Pancreas (tissue), 10 donors: ENCODE measurements at regions not wholly inside any gene's neighbourhood (a gene's known extent, or its start where the extent isn't known, plus 50 kb on each side); places are given as distances from the start of the nearest gene placed in this dataset.

ENCODE experiments used
- ATAC-seq, 4 donors: fragments of 200-7000 bp; cut with Tn5 transposase; one replicate each; pipeline versions ENCODE4 v1.8.0 to v1.9.1; 2020; ENCODE audit warnings: mild to moderate bottlenecking in 4 of 4, moderate library complexity in 4 of 4
- DNase-seq, 6 donors: peaks; one replicate each; pipeline ENCODE4 v3.0.0-alpha.2; 2020
- FAIRE-seq: peaks from 2 replicates; lab custom pipeline; 2012; peaks lifted over from hg19 to GRCh38; lab: Jason Lieb, UNC
- H3K27ac ChIP-seq, 4 donors: fragments of 200-600 bp; sonication (generic); 1 replicate in 3 of 4; 2 replicates in 1 of 4; pipeline versions ENCODE4 v1.5.0 to v1.8.0; 2020
- H3K27me3 ChIP-seq, 4 donors: fragments of 200-600 bp; one replicate each; pipeline ENCODE4 v1.8.0; 2021
- H3K36me3 ChIP-seq, 3 donors: fragments of 200-600 bp; sonication (generic) in 1 of 3; one replicate each; pipeline versions ENCODE4 v1.5.0 to v1.8.0; 2020 to 2021
- H3K4me1 ChIP-seq, 3 donors: fragments of 200-600 bp; one replicate each; pipeline ENCODE4 v1.8.0; 2021
- H3K4me3 ChIP-seq, 4 donors: fragments of 200-600 bp; sonication (generic) in 2 of 4; one replicate each; pipeline versions ENCODE4 v1.5.0 to v1.8.0; 2020 to 2021
- H3K9me3 ChIP-seq, 4 donors: fragments of 200-600 bp; one replicate each; pipeline ENCODE4 v1.8.0; 2021
- WGBS, 2 donors: extraction: QIAGEN DNeasy Blood & Tissue Kit; methylation state at CpG; one replicate each; pipeline ENCODE4 v1.1.7; 2013; 5-methylcytosine and 5-hydroxymethylcytosine counted together
- intact Hi-C, 3 donors: fragments of 100-400 bp; cut with DNase I; formaldehyde crosslinking; loops; one replicate each; pipeline versions ENCODE4 v1.11.1 to v1.14.2; 2022
- TF ChIP-seq, protein P1 (sequence below), 4 donors: fragments of 200-600 bp; sonication (generic) in 3 of 4; IDR thresholded peaks; one replicate each; pipeline versions ENCODE4 v1.5.0 to v1.8.0; 2021; ENCODE audit warnings: antibody characterized with exemption in 4 of 4
- donor health status: healthy with polysubstance abuse.
- donor health status: DM: no; HTN: no; CAD: no; lungs with moderate emphysema.
- donor health status: DM: no; HTN: no; CAD: no.
- donor health status: control.
- donor health status: control.
- donor health status: Bipolar disorder and iron deficiency.
- donor health status: DM: yes; HTN: yes; CAD: no.
- donor health status: DM: no; HTN: no; CAD: no.
- donor health status: DM: no; HTN: no; CAD: no.
- donor health status: DM: yes; HTN: yes; CAD: no.

DNA sequence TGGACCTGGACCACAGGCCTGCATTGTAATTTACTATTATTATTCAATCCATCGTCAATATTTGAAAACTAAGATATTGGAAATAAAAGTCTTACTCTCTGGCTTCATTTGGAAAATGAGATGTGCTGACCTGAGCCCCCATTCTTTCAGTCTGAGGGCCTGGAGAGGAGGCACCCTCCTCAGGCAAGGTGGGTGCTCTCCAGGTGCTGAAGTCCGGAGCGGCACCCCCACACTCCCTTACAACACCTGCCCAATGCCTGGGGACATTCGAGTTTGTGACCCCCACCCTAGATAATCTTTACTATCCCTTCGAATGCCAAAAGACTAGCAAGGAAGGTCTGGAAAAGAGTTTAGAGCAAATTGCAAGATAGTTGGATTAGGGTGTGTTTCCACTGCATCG, 133.3 kb downstream of the EN1 start:
- no peak for ATAC-seq

DNA sequence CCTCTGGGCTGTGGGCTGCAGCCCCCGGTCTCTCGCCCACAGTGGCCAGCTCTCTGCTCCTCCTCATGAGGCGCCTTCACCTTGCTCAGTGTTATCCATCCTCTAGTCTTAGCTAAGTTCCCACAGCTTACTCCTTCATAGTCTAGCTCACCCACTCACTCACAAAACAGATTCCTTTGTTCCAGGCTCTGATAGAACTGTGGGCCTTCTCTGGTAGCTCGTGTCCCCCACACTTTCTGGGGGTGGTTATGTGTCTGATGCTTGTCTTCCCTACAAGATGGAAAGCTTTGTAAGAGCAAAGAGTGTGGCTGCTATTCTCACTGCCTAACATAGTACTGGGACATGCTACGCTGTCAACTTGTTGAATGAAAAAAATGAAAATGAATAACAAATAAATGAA, 135.8 kb downstream of the EN1 start:
- WGBS, 2 donors = 79 to 83% methylated on average over 5 of the region's 5 CpGs
- H3K9me3 ChIP-seq = no peaks in the 10 kb centered on the region
- H3K36me3 ChIP-seq = no peaks in the 10 kb centered on the region
- no peak for FAIRE-seq
- no peaks in the 10 kb centered on the region for H3K27me3 ChIP-seq
- no peak for ATAC-seq
- no peak for DNase-seq
- H3K4me1 ChIP-seq = no peaks in the 10 kb centered on the region
- intact Hi-C loops = loop anchor here in 1 of 3 donors (2.0 kb wide), 1 partner anchor 21 kb away; no protein-coding TSS in a partner anchor
- TF ChIP-seq, protein P1, sequence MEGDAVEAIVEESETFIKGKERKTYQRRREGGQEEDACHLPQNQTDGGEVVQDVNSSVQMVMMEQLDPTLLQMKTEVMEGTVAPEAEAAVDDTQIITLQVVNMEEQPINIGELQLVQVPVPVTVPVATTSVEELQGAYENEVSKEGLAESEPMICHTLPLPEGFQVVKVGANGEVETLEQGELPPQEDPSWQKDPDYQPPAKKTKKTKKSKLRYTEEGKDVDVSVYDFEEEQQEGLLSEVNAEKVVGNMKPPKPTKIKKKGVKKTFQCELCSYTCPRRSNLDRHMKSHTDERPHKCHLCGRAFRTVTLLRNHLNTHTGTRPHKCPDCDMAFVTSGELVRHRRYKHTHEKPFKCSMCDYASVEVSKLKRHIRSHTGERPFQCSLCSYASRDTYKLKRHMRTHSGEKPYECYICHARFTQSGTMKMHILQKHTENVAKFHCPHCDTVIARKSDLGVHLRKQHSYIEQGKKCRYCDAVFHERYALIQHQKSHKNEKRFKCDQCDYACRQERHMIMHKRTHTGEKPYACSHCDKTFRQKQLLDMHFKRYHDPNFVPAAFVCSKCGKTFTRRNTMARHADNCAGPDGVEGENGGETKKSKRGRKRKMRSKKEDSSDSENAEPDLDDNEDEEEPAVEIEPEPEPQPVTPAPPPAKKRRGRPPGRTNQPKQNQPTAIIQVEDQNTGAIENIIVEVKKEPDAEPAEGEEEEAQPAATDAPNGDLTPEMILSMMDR (IDR thresholded peaks at IDR 0.05) = no peak
- H3K4me3 ChIP-seq = no peak overlapping the region
- H3K27ac ChIP-seq = no peak overlapping the region

More for the DNA sequence above, 133.3 kb downstream of the EN1 start:
- DNase-seq (no peak), FAIRE-seq (no peak)
- Histone ChIP-seq H3K4me3 (no peak overlapping the region), H3K9me3 (no peaks in the 10 kb centered on the region), H3K36me3 (no peaks in the 10 kb centered on the region), H3K27me3 (no peaks in the 10 kb centered on the region), H3K4me1 (no peaks in the 10 kb centered on the region), H3K27ac (no peak overlapping the region)
- TF ChIP-seq, protein P1 (IDR thresholded peaks at IDR 0.05) = no peak
- WGBS, 2 donors = 73 to 80% methylated on average over 6 of the region's 6 CpGs
- intact Hi-C loops = no loop called here

DNA sequence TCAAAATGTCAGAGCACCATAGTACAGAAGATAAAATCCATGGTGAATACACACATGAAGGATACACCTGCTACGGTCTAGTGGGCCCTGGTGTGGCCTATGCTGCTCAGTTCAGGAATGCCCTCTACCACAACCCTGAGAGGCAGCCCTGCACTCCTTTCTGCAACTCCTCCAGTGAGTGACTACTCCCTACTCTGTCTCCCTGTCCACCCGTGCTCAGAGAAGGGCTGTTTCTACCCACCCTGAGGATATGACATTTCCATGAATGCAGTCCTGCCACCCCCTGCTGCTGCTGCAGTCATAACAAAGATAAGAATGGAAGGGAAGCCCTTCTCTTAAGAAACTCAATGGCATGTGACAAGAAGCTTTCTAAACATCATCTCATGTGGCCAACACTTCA, 137.0 kb downstream of the EN1 start:
- no peaks in the 10 kb centered on the region for H3K9me3 ChIP-seq
- no peaks in the 10 kb centered on the region for H3K27me3 ChIP-seq
- no peak for DNase-seq
- TF ChIP-seq, protein P1 (IDR thresholded peaks at IDR 0.05) = no peak
- no peak for ATAC-seq
- H3K4me1 ChIP-seq = no peaks in the 10 kb centered on the region
- H3K4me3 ChIP-seq = no peak overlapping the region
- FAIRE-seq = no peak
- 65 to 72% methylated on average over 2 of the region's 2 CpGs for WGBS, 2 donors
- H3K36me3 ChIP-seq = no peaks in the 10 kb centered on the region
- intact Hi-C loops = loop anchor here in 1 of 3 donors (2.0 kb wide), 1 partner anchor 20 kb away; no protein-coding TSS in a partner anchor
- H3K27ac ChIP-seq = no peak overlapping the region

DNA sequence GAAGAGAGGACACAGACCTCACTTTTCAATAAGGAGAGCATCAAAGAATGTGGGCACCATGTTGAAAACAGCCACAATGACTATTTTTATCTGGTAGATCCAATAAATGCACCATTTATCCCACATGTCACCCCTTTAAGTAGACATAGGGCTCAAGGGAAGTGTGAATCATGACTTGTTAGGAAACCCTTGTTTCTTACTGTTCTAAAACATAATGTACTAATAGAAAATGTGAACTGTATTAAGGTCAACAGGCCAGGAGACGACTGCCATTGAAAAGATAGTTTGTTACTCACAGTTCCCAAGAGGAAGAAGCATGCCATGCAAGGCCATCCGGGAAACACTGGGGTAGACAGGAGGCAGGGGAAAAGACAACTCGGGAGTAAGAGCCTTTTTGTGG, 137.7 kb downstream of the EN1 start:
- no peak for DNase-seq
- H3K27ac ChIP-seq = no peak overlapping the region
- no peaks in the 10 kb centered on the region for H3K36me3 ChIP-seq
- no peak for FAIRE-seq
- TF ChIP-seq, protein P1 (IDR thresholded peaks at IDR 0.05) = no peak
- ATAC-seq = no peak
- intact Hi-C loops = loop anchor here in 1 of 3 donors (2.0 kb wide), 1 partner anchor 19 kb away; no protein-coding TSS in a partner anchor
- no peaks in the 10 kb centered on the region for H3K9me3 ChIP-seq
- no peaks in the 10 kb centered on the region for H3K4me1 ChIP-seq
- H3K4me3 ChIP-seq = no peak overlapping the region
- 70 to 80% methylated on average over 3 of the region's 3 CpGs for WGBS, 2 donors
- H3K27me3 ChIP-seq = no peaks in the 10 kb centered on the region

DNA sequence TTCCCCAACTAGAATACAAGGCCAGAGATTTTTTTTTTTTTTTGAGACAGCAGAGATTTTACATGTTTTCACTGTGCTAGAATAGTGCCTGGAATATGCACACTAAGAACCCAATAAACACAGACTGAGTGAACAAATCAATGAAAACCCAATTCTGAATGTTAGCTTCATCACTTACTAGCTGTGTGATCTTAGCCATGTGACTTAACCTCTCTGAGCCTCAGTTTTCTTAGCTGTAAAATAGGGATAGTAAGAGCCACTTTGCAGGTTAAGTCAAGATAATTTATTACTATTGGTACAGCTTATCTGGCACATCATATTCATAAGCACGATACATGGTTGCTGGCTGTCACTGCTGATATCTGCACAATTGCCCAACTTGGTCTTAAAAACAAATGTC, 140.6 kb downstream of the EN1 start:
- Histone ChIP-seq H3K9me3 (no peaks in the 10 kb centered on the region), H3K27ac (no peak overlapping the region), H3K4me1 (no peaks in the 10 kb centered on the region), H3K36me3 (no peaks in the 10 kb centered on the region), H3K4me3 (no peak overlapping the region), H3K27me3 (no peaks in the 10 kb centered on the region)
- TF ChIP-seq, protein P1 (IDR thresholded peaks at IDR 0.05) = no peak
- no peak for DNase-seq
- ATAC-seq = no peak
- FAIRE-seq = no peak
- 56 to 68% methylated on average over 1 of the region's 1 CpG for WGBS, 2 donors
- intact Hi-C loops = no loop called here
